MM.1S (cell line): ENCODE measurements at regions not wholly inside any gene's neighbourhood (a gene's known extent, or its start where the extent isn't known, plus 50 kb on each side); places are given as distances from the start of the nearest gene placed in this dataset.

ENCODE experiments used
- EZH2 ChIP-seq: fragments of 300-600 bp; sonication (generic); optimal IDR thresholded peaks from 2 replicates; pipeline ENCODE3; 2017; ENCODE audit warnings: low read depth, mild to moderate bottlenecking, antibody characterized with exemption, low read length, mixed read lengths
- EZH2phosphoT487 ChIP-seq: fragments of 300-600 bp; sonication (generic); IDR thresholded peaks from 2 replicates; pipeline ENCODE4 v1.6.1; 2018; ENCODE audit warnings: antibody characterized with exemption, low read length
- TF ChIP-seq, protein P1 (sequence below): fragments of 300-600 bp; sonication (generic); IDR thresholded peaks from 2 replicates; pipeline ENCODE4 v1.5.1; 2016; ENCODE audit warnings: antibody characterized with exemption, low read length, mixed read lengths

DNA sequence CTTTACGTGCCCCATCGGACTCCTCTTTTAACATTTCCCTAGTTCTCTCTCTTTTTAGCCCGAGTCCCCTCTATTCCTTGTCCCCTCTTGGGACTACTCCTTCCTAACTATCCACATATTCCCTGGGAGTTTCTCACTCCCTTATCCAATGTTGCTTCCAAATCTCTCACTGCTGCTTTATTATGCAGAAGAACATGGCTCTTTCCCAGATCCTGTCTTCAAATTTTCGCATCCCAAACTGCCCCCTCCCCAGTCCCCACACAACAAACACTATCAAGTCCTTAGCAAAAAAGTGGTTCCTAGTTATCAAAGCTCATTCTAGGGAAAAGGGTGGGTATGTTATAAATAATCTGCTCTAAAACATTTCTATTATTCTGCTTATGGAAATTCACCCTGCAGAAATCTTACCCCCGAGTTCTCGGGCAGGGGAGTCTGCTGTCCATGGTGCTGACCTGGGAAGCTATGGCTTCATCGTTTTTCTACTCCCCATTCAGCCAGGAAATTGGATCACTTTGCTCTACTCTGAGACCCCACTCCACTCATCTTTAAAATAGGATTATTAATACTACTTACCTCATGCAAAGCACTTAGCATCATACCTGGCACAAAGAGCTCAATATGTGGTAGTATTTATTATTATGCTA, 393.5 kb downstream of the BUD13 start:
- TF ChIP-seq, protein P1, sequence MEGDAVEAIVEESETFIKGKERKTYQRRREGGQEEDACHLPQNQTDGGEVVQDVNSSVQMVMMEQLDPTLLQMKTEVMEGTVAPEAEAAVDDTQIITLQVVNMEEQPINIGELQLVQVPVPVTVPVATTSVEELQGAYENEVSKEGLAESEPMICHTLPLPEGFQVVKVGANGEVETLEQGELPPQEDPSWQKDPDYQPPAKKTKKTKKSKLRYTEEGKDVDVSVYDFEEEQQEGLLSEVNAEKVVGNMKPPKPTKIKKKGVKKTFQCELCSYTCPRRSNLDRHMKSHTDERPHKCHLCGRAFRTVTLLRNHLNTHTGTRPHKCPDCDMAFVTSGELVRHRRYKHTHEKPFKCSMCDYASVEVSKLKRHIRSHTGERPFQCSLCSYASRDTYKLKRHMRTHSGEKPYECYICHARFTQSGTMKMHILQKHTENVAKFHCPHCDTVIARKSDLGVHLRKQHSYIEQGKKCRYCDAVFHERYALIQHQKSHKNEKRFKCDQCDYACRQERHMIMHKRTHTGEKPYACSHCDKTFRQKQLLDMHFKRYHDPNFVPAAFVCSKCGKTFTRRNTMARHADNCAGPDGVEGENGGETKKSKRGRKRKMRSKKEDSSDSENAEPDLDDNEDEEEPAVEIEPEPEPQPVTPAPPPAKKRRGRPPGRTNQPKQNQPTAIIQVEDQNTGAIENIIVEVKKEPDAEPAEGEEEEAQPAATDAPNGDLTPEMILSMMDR: no peak
- no peak for TF ChIP-seq EZH2
- no peak for TF ChIP-seq EZH2phosphoT487
